ENCODE measurements at regions not wholly inside any gene's neighbourhood (a gene's known extent, or its start where the extent isn't known, plus 50 kb on each side); places are given as distances from the start of the nearest gene placed in this dataset.
"Not testable (repeated sequence)": the region's sequence is repeated elsewhere in the genome, so short reads cannot be mapped to it uniquely, and the experiment has no call there.

DNA sequence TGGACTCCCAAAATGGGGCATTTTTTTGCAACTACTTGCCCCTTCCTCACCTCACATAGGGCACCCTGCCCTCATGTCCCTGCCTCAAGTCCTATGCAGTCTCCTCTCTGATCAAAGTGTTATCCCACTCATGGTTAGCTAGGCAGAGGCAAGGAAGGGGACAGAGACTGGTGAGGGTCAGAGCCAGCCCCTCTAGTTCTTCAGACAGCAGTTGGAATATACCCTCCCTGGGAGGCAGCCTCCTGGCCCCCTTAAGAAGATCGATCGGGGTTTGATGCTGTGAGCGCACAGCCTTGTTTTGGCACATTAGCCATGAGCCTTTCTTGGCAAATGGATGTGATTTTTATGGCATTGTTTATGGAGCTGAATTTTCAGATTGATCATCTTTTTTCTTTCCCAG lies 436.9 kb downstream of the BUD13 start:
- DNase-seq (ENCODE audit: low read depth): no peak

DNA sequence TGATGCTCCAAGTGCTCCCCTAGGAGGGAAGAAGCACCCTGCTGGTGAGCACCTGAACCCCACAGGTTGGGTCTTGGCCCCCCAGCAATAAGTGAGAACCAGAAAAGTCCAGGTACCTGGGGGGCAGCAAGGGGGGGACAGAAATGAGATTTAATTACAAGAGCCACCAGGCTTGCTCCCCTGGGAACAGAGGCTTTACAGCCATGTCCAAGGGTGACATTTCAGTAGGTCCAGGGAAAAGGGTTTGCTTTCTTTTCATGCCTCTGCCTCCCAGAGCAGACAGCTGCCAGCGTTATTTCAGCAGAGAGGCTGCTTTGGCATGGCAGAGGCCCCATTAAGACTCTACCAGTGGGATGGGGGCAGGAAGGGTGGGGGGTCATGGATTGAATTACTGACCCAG lies 437.7 kb downstream of the BUD13 start:
- DNase-seq (ENCODE audit: low read depth): no peak

DNA sequence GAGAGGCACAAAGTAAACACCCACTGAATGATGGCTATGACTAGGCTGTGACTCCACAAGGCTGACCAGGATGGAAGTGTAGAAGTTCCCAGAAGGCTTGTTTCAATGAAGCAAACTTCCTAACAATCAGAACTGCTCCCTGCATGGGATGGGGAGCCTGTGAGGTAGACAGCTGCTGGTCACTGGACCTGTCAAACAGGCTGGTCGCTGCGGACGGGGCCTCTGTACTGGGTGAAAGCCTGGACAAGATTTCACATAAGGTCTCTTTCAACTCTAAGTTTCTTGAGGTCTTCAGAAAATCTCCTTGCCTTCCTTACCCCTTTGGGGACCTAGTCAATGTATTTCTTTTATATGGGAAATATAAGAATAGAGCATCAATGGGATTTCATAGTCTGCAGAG lies 438.2 kb downstream of the BUD13 start:
- DNase-seq (ENCODE audit: low read depth): no peak

DNA sequence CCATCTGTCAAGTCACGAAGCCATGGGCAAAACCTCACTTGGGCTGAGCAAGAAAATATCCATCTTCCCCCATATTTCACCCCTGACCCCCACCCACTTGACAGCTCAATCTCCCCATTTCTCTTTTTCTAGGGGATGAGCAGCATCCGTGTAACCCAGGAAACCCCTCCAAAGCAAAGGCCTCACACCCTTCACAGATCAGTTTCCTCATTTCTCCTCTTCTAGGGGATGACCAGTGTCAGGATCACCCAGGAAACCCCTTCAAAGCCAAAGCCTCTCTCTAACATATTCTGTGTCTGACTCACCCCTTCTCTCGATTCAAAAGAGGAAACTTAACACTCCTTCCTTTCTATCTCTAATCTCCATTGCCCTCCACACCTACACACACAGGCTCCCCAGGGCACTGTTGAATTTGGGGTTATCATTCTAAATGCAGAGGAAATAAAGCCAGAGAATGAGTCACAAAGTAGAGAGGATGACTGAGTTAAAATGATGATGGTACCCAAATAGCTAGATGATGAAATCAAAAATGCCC lies 439.7 kb downstream of the BUD13 start:
- DNase-seq (ENCODE audit: low read depth): no peak

- DNase-seq (ENCODE audit: low read depth): no peak
These were observed 440.4 kb downstream of the BUD13 start for GRCh38 chr11:116332391-116332790.

- no peak for DNase-seq (ENCODE audit: low read depth)
These were observed 441.4 kb downstream of the BUD13 start for GRCh38 chr11:116331381-116331780.

DNA sequence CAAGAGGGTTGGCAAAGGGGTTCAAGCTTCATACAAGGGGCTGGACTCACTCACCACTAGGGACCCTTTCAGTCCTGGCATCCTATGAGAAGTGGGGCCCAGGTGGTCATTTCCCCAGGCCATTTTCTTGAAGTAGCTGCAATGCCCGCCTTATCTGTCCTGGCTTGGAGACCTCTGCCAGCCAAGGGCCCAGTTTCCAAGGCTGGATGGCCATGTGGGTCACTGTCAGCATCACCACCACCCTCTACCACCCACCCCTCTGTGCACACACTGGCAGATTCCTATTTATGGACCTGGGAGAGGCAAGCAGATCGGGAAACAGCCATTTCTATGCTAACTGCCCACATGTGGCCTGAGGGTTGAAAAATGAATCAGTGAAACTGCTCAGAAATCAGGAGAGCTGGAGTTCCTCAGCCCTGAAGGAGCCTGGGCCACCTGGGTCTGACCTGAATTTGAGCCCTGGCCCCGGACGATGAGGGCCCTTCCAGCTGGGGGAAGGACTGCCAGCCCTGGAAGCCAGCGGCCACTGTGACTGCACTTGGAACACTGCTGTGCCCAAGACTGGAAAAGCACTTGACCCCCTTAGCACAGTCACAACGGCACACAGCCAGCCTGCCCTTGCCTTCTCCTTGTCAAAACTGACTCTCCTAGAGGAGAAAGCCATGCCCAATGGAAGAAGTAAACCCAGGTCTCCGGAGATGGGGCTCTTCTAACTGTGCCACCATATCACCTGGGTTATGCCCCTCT lies 442.2 kb downstream of the BUD13 start:
- DNase-seq (ENCODE audit: low read depth): no peak

DNA sequence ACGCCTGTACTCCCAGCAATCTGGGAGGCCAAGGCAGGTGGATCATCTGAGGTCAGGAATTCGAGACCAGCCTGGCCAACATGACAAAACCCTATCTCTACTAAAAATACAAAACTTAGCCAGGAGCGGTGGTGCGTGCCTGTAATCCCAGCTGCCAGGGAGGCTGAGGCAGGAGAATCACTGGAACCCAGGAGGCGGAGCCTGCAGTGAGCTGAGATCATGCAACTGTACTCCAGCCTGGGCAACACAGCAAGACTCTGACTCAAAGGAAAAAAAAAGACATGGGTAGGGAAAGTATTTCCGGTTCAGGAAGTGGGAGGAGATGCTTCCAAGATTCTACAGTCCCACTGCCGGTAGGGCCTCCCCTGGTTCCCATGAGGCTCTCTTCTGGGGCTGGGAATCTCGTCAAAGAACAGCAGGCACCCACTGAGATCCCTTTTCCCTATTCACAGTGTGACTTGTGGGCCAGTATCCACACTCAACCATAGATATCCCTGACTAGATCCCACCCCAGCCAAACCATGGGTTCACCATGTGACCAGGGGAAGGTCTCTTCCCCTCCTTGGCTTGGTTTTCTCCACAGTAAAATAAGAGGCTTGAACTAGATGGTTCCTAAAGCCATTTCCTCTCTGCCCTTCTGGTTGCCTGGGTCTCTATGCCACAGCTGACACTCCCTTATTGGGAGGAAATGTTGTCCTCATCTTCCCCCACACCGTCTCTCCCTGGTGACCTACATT lies 443.3 kb downstream of the BUD13 start:
- no peak for DNase-seq (ENCODE audit: low read depth)

- DNase-seq (ENCODE audit: low read depth): no peak
These were observed 443.9 kb downstream of the BUD13 start for GRCh38 chr11:116328851-116329250.

DNA sequence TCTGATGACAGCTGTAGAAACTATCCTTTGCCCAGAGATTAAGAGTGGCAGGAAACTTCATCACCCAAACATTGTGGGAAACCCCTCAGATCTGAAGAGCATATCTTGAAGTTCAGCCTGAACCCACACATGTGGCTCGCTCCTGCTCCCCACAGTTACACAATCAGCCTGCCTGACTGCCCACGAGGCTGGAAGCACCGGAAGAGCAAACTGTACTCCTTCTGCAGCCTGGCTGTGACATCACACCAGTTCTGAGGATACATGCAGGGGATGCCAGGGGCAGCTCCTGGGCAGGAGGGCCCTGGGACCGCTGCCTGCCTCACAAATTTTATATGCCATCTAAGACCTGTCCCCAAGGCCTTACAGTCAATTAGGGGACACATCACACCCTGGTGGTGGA lies 444.4 kb downstream of the BUD13 start:
- no peak for DNase-seq (ENCODE audit: low read depth)

DNA sequence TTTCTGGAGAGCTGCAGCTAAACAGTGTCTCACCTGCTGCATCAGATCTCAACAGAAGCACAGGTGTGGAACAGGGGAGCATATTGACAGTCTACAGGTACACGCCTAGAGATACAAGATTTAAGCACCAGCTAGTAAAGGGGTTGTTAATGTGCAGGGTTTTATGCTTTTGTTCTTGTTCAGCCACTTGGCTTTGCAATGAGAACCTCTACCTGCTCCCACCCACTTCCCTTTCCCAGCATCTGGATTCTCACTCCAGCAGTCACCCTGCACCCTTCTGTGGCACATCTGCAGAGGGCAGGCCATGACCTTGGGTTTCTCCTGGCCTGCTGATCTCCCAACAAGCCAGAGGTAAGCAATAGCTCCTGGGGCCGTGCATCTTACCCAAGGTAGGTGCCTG lies 446.6 kb downstream of the BUD13 start:
- DNase-seq (ENCODE audit: low read depth): no peak

GRCh38 chr11:116325247-116325646 lies 447.5 kb downstream of the BUD13 start:
- DNase-seq (ENCODE audit: low read depth): no peak

DNA sequence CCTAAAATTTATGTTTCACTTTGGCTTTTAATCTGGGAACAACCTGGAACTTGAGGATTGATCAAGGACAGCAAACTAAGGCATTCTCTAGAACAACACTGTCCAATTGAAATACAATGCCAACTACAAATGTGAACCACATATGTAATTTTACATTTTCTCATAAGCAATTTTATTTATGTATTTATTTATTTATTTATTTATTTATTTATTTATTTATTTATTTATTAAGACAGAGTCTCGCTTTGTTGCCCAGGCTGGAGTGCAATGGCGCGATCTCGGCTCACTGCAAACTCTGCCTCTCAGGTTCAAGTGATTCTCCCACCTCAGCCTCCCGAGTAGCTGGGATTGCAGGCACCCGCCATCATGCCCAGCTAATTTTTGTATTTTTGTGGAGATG lies 448.7 kb downstream of the BUD13 start:
- not testable (repeated sequence) for DNase-seq (ENCODE audit: low read depth)

- no peak for DNase-seq (ENCODE audit: low read depth)
These were observed 455.6 kb downstream of the BUD13 start for GRCh38 chr11:116317212-116317611.

GRCh38 chr11:116314006-116314405 lies 458.8 kb downstream of the BUD13 start:
- DNase-seq (ENCODE audit: low read depth): no peak

DNA sequence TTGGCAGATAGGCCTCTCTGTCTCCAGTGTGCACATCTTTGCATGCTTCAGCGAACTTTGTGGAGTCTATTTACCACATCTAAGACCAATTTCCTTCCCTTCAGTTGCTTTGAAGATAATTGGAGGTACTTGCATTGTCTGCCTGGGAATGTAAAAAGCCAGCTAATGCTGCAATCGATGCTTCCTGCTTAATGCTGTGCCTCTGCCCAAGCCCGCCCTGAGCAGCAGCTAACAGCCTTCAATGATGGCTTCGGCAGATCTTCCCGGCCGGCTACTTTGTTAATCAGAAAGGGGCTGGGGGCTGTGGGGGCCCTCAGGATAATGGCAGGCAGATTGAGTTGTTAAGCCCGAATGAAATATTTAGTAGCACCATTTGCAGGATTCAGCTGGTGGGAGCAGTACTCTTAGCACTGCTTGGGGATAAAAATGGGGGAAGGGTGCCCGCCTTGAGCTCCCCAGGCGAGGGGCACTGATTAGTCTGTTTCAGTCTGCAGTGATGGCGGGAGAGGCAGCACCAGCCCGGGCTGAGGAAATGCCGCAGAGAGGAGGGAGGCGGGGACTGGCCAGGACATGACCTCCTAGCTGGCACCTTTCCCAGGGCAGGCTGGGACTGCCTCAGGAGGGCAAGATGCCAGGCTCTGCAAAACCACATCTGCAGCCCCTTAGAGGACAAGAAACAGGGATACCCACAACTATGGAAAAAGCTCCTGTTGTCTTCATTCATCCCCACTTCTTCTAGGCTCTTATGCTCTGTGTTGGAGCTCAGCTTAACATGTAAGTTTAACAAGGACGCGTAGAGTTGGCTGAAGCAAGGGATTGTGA lies 460.0 kb downstream of the BUD13 start:
- no peak for DNase-seq (ENCODE audit: low read depth)

DNA sequence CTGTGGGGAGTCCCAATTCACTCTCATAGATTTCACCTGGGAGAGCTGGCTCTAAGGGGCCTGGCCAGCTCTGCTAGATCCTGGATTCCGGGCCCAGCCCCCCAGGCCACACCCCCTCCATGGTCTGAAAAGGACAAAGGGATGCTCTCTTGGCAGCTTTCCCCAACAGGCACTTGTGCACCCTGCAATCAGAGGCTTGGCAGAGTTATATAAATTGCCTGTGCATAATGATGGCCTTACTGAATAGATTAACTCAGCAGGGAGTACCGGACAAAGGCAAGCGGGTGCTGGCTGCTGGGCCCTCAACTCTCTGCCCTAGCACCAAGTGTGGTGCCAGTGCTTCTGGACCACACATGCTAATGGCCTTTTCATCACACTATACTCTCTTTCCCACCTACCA lies 461.6 kb downstream of the BUD13 start:
- no peak for DNase-seq (ENCODE audit: low read depth)

- no peak for DNase-seq (ENCODE audit: low read depth)
These were observed 462.1 kb downstream of the BUD13 start for GRCh38 chr11:116310698-116311097.

GRCh38 chr11:116310226-116310625 lies 462.6 kb downstream of the BUD13 start:
- no peak for DNase-seq (ENCODE audit: low read depth)

DNA sequence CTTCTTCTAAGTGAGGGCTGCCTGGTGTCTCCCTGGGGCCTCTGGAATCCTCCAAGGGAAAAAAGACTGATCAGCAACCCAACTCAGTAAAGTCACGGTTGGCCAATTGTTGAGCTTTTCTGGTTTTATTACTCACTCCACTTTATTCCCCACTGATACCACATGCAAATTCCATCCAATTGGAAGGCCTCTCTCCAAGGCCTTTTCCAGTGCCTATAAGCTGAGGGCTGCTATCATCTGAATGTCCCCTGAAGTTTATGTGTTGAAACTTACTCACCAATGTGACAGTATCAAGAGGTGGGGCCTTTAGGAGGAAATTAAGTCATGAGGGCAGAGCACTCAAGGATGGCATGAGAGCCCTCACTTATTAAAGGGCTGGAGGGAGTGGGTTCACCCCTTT lies 463.3 kb downstream of the BUD13 start:
- DNase-seq (ENCODE audit: low read depth): no peak

DNA sequence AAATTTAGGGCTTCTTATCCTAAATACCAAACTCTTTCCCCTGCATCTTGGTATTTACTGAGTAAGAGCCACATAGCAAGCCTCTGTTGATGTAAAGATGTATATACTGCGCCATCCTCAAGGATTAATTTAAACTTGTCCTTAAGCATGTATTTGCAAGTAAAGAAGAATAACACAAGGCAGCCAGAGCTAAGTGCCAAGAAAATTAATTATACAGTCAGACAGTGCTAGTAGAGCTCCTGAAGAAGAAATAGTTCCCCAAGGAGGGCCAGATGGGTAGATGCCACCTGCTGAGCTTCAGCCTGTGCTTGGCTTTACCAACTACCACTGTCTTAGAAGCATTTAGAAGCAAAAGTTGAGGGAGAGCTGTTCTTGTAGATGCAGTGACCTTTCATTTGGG lies 470.0 kb downstream of the BUD13 start:
- no peak for DNase-seq (ENCODE audit: low read depth)

DNA sequence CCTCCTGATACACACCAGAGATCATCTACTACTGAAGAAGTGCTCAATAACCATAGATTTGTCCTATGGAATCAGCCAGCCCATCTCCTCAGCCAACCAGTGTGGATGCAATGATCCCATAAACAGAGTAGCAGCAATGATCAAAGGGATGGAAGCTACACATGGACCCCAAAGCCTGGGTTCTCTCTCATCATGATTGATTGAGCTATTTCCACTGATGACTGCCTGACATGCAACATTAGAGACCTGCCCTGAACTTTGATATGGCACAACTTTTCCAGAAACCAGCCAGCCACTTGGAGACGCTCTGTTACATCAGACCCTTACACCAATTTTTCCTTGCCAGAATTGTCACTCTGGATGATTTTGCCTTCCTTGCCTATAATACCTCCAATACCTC lies 471.6 kb downstream of the BUD13 start:
- DNase-seq (ENCODE audit: low read depth): no peak

GRCh38 chr11:116300232-116300631 lies 472.6 kb downstream of the BUD13 start:
- no peak for DNase-seq (ENCODE audit: low read depth)
